GM12865 (cell line): ENCODE measurements at regions not wholly inside any gene's neighbourhood (a gene's known extent, or its start where the extent isn't known, plus 50 kb on each side); places are given as distances from the start of the nearest gene placed in this dataset.
"Not testable (repeated sequence)": the region's sequence is repeated elsewhere in the genome, so short reads cannot be mapped to it uniquely, and the experiment has no call there.

Source experiments
- DNase-seq: peaks from one replicate; pipeline ENCODE4 v3.0.0; 2010; ENCODE audit warnings: low read depth
- H3K4me3 ChIP-seq: 2 replicates; pipeline ENCODE4 v1.5.1; 2011; ENCODE audit warnings: mild to moderate bottlenecking, low read depth, low read length, control low read depth
- CTCF ChIP-seq: IDR thresholded peaks from 2 replicates; pipeline ENCODE4 v1.5.1; 2011; ENCODE audit warnings: low read length, control low read depth, low read depth, inconsistent platforms; ENCODE audit not compliant: insufficient read depth; ENCODE audit errors: missing control alignments

GRCh38 chr12:73220951-73221350, 948.8 kb downstream of the TRHDE start:
- no peak for DNase-seq
- no peak overlapping the region for H3K4me3 ChIP-seq

GRCh38 chr12:73221398-73221797, 949.2 kb downstream of the TRHDE start:
- DNase-seq, result no peak
- TF ChIP-seq CTCF, result no peak
- no peak overlapping the region for H3K4me3 ChIP-seq

More at GRCh38 chr12:73220951-73221350, 948.8 kb downstream of the TRHDE start:
- no peak for TF ChIP-seq CTCF

GRCh38 chr12:73221836-73222235, 949.7 kb downstream of the TRHDE start:
- no peak overlapping the region for H3K4me3 ChIP-seq
- DNase-seq, result no peak
- no peak for TF ChIP-seq CTCF

- H3K4me3 ChIP-seq, result no peak overlapping the region
- DNase-seq, result no peak
- TF ChIP-seq CTCF, result no peak
Observed at GRCh38 chr12:73225371-73225937, 953.3 kb downstream of the TRHDE start.

GRCh38 chr12:73225941-73226340, 953.8 kb downstream of the TRHDE start:
- no peak for DNase-seq
- TF ChIP-seq CTCF, result no peak
- H3K4me3 ChIP-seq, result no peak overlapping the region

- no peak for TF ChIP-seq CTCF
- no peak overlapping the region for H3K4me3 ChIP-seq
- no peak for DNase-seq
Observed at GRCh38 chr12:73226593-73226992, 954.4 kb downstream of the TRHDE start.

GRCh38 chr12:73228828-73229227, 956.7 kb downstream of the TRHDE start:
- not testable (repeated sequence) for H3K4me3 ChIP-seq, DNase-seq

GRCh38 chr12:73235387-73235786, 963.2 kb downstream of the TRHDE start:
- H3K4me3 ChIP-seq, result no peak overlapping the region
- no peak for DNase-seq
- no peak for TF ChIP-seq CTCF
